AG09309 (cell line): ENCODE measurements at regions not wholly inside any gene's neighbourhood (a gene's known extent, or its start where the extent isn't known, plus 50 kb on each side); places are given as distances from the start of the nearest gene placed in this dataset.
"Not testable (repeated sequence)": the region's sequence is repeated elsewhere in the genome, so short reads cannot be mapped to it uniquely, and the experiment has no call there.

Experiments used
- DNase-seq: peaks from one replicate; pipeline ENCODE4 v3.0.0-alpha.2; 2010; ENCODE audit warnings: low read depth
- H3K4me3 ChIP-seq: 2 replicates; pipeline ENCODE4 v1.5.1; 2011; ENCODE audit warnings: mild to moderate bottlenecking, low read depth, low read length, moderate library complexity; ENCODE audit not compliant: control insufficient read depth
- CTCF ChIP-seq: IDR thresholded peaks from 2 replicates; pipeline ENCODE4 v1.5.1; 2011; ENCODE audit warnings: mild to moderate bottlenecking, low read depth, low read length, inconsistent platforms; ENCODE audit not compliant: insufficient read depth, control insufficient read depth; ENCODE audit errors: missing control alignments

DNA sequence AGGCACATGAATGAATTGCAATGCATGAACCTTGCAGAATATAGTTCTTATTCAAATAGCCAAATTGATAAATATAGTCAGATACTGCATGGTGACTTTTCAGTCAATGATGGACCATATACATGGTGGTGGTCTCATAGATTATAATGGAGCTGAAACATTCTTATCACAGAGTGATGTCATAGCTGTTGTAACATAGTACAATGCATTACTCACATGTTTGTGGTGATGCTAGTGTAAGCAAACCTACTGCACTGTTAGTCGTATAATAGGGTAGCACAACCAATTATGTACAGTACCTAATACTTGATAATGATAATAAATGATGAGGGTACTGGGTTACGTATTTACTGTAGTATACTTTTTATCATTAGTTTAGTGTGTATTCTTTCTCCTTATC, 280.3 kb downstream of the BCAT1 start:
- TF ChIP-seq CTCF: no peak
- H3K4me3 ChIP-seq: no peak overlapping the region
- no peak for DNase-seq

- H3K4me3 ChIP-seq: no peak overlapping the region
- TF ChIP-seq CTCF: no peak
- no peak for DNase-seq
These were observed 284.6 kb downstream of the BCAT1 start for GRCh38 chr12:24664161-24664880.

GRCh38 chr12:24661657-24662096, 287.2 kb downstream of the BCAT1 start:
- no peak overlapping the region for H3K4me3 ChIP-seq
- TF ChIP-seq CTCF: no peak
- peak; percentile 37 for DNase-seq

GRCh38 chr12:24659016-24659415, 289.9 kb downstream of the BCAT1 start:
- no peak for DNase-seq

DNA sequence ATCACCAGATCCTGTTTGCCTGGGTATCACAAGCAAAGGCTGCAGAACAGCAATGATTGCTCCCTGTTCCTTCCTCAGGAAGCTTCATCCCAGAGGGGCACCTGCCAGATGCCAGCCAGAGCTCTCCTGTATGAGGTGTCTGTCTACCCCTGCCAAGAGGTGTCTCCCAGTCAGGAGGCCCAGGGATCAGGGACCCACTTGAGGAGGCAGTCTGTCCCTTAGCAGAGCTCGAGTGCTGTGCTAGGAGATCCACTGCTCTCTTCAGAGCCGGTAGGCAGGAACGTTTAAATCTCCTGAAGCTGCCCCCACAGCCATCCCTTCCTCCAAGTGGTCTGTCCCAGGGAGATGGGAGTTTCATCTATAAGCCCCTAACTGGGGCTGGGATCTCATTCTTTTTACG, 294.6 kb downstream of the BCAT1 start:
- H3K4me3 ChIP-seq, DNase-seq: not testable (repeated sequence)

More at GRCh38 chr12:24659016-24659415, 289.9 kb downstream of the BCAT1 start:
- no peak for TF ChIP-seq CTCF
- no peak overlapping the region for H3K4me3 ChIP-seq

- H3K4me3 ChIP-seq: no peak overlapping the region
- no peak for DNase-seq
- no peak for TF ChIP-seq CTCF
These were observed 299.3 kb downstream of the BCAT1 start for GRCh38 chr12:24649634-24650033.

GRCh38 chr12:24649209-24649608, 299.7 kb downstream of the BCAT1 start:
- H3K4me3 ChIP-seq: no peak overlapping the region
- DNase-seq: no peak
- no peak for TF ChIP-seq CTCF
